ENCODE measurements at regions not wholly inside any gene's neighbourhood (a gene's known extent, or its start where the extent isn't known, plus 50 kb on each side); places are given as distances from the start of the nearest gene placed in this dataset.

GRCh38 chr2:54020793-54021414, 50.1 kb upstream of the PSME4 start:
- TF ChIP-seq EZH2 (IDR thresholded peaks at IDR 0.05) (no peak), POLR2AphosphoS5 (IDR thresholded peaks at IDR 0.05; ENCODE audit: borderline replicate concordance, low read depth, low read length) (no peak)

Measured in SK-N-MC (cell line).